Esophagus squamous epithelium (tissue), 5 donors: ENCODE measurements at regions not wholly inside any gene's neighbourhood (a gene's known extent, or its start where the extent isn't known, plus 50 kb on each side); places are given as distances from the start of the nearest gene placed in this dataset.

ENCODE experiments used
- DNase-seq: peaks from one replicate; lab custom pipeline; 2025; lab: John Stamatoyannopoulos, UW
- H3K27ac ChIP-seq, 4 donors: fragments of 200-600 bp; sonication (generic); one replicate each; pipeline ENCODE4 v1.5.1; 2016 to 2019; ENCODE audit warnings: mild to moderate bottlenecking in 1 of 4
- H3K27me3 ChIP-seq, 4 donors: fragments of 200-600 bp; sonication (generic); 1 replicate in 3 of 4; 2 replicates in 1 of 4; pipeline versions ENCODE4 v1.5.1 to v1.6.0; 2017 to 2021; ENCODE audit warnings: antibody characterized with exemption in 1 of 4
- H3K36me3 ChIP-seq, 3 donors: fragments of 200-600 bp; sonication (generic); one replicate each; pipeline ENCODE4 v1.5.1; 2016 to 2019
- H3K4me1 ChIP-seq, 3 donors: fragments of 200-600 bp; sonication (generic); one replicate each; pipeline ENCODE4 v1.5.1; 2017 to 2019
- H3K4me3 ChIP-seq, 4 donors: fragments of 200-600 bp; sonication (generic); 1 replicate in 3 of 4; 2 replicates in 1 of 4; pipeline ENCODE4 v1.5.1; 2016 to 2019; ENCODE audit warnings: mild to moderate bottlenecking in 2 of 4, moderate library complexity in 1 of 4
- H3K9me3 ChIP-seq, 3 donors: fragments of 200-600 bp; sonication (generic); one replicate each; pipeline ENCODE4 v1.5.1; 2016 to 2019
- CTCF ChIP-seq, 6 experiments: fragments of 450-650 bp in 4 of 6; fragments of 200-600 bp in 2 of 6; sonication (generic) in 2 of 6; IDR thresholded peaks; one replicate each; pipeline ENCODE4 v1.5.1; 2016 to 2019; ENCODE audit warnings: antibody characterized with exemption in 6 of 6, mild to moderate bottlenecking in 4 of 6, moderate library complexity in 4 of 6
- POLR2A ChIP-seq, 4 donors: fragments of 450-650 bp; IDR thresholded peaks; one replicate each; pipeline ENCODE4 v1.6.1; 2017; ENCODE audit warnings: antibody characterized with exemption in 4 of 4, mild to moderate bottlenecking in 4 of 4, moderate library complexity in 3 of 4
- WGBS, 2 donors: methylation state at CpG; one replicate each; pipeline ENCODE4 v1.1.5; 2018; 5-methylcytosine and 5-hydroxymethylcytosine counted together
- intact Hi-C: fragments of 100-400 bp; cut with DNase I; formaldehyde crosslinking; loops from one replicate; pipeline ENCODE4 v1.15.0; 2022
- donor health status: DM: yes; HTN: yes; CAD: no.

GRCh38 chr11:133787379-133788141 lies 57.8 kb downstream of the SPATA19 start:
- H3K4me3 ChIP-seq = peak overlapping the region in 3 of 4 donors; percentile 12 to 53 (median 30)
- DNase-seq = no peak
- H3K4me1 ChIP-seq = peaks cover 0 to 7% (median 6%) of the 10 kb centered on the region in 3 donors
- 27% methylated on average over 9 to 14 of the region's 47 CpGs for WGBS, 2 donors
- H3K36me3 ChIP-seq = no peaks in the 10 kb centered on the region
- H3K27me3 ChIP-seq = peaks cover 0 to 34% (median 0%) of the 10 kb centered on the region in 4 donors
- TF ChIP-seq POLR2A (IDR thresholded peaks at IDR 0.05) = no peak
- no peak for TF ChIP-seq CTCF (IDR thresholded peaks at IDR 0.05)
- intact Hi-C loops = no loop called here
- no peaks in the 10 kb centered on the region for H3K9me3 ChIP-seq
- no peak overlapping the region for H3K27ac ChIP-seq

GRCh38 chr11:133785795-133786340 lies 59.4 kb downstream of the SPATA19 start:
- Histone ChIP-seq H3K36me3 (no peaks in the 10 kb centered on the region), H3K9me3 (no peaks in the 10 kb centered on the region), H3K4me1 (peaks cover 0 to 7% (median 6%) of the 10 kb centered on the region in 3 donors), H3K27me3 (peaks cover 0 to 31% (median 0%) of the 10 kb centered on the region in 4 donors), H3K4me3 (no peak overlapping the region), H3K27ac (no peak overlapping the region)
- DNase-seq = no peak
- TF ChIP-seq CTCF (IDR thresholded peaks at IDR 0.05) = no peak
- TF ChIP-seq POLR2A (IDR thresholded peaks at IDR 0.05) = no peak
- WGBS, 2 donors = 65 to 70% methylated on average over 9 to 10 of the region's 10 CpGs
- intact Hi-C loops = no loop called here

GRCh38 chr11:133784359-133784758 lies 61.0 kb downstream of the SPATA19 start:
- H3K4me1 ChIP-seq = peaks cover 0 to 7% (median 6%) of the 10 kb centered on the region in 3 donors
- H3K27me3 ChIP-seq = peaks cover 0 to 24% (median 0%) of the 10 kb centered on the region in 4 donors
- H3K9me3 ChIP-seq = no peaks in the 10 kb centered on the region
- H3K27ac ChIP-seq = no peak overlapping the region
- intact Hi-C loops = no loop called here
- TF ChIP-seq CTCF (IDR thresholded peaks at IDR 0.05) = no peak
- TF ChIP-seq POLR2A (IDR thresholded peaks at IDR 0.05) = no peak
- DNase-seq = no peak
- no peak overlapping the region for H3K4me3 ChIP-seq
- WGBS, 2 donors = 70 to 79% methylated on average over 6 of the region's 6 CpGs
- H3K36me3 ChIP-seq = no peaks in the 10 kb centered on the region

- peaks cover 0 to under 1% (median 0%) of the 10 kb centered on the region in 3 donors for H3K4me1 ChIP-seq
- no peaks in the 10 kb centered on the region for H3K9me3 ChIP-seq
- H3K36me3 ChIP-seq = no peaks in the 10 kb centered on the region
- H3K27ac ChIP-seq = no peak overlapping the region
- H3K4me3 ChIP-seq = no peak overlapping the region
- intact Hi-C loops = no loop called here
- DNase-seq = no peak
- WGBS, 2 donors = 80 to 91% methylated on average over 1 to 22 of the region's 37 CpGs
- no peak for TF ChIP-seq CTCF (IDR thresholded peaks at IDR 0.05)
- no peak for TF ChIP-seq POLR2A (IDR thresholded peaks at IDR 0.05)
- H3K27me3 ChIP-seq = peaks cover 0 to 9% (median 0%) of the 10 kb centered on the region in 4 donors
Observed at GRCh38 chr11:133782116-133782725, 63.1 kb downstream of the SPATA19 start.

- Histone ChIP-seq H3K27me3 (peaks cover 0 to 3% (median 0%) of the 10 kb centered on the region in 4 donors), H3K4me3 (no peak overlapping the region), H3K36me3 (no peaks in the 10 kb centered on the region), H3K4me1 (no peaks in the 10 kb centered on the region), H3K9me3 (no peaks in the 10 kb centered on the region), H3K27ac (no peak overlapping the region)
- 44 to 54% methylated on average over 11 to 18 of the region's 18 CpGs for WGBS, 2 donors
- DNase-seq = no peak
- intact Hi-C loops = no loop called here
- TF ChIP-seq CTCF (IDR thresholded peaks at IDR 0.05) (no peak), POLR2A (IDR thresholded peaks at IDR 0.05) (no peak)
Observed at GRCh38 chr11:133778161-133778560, 67.2 kb downstream of the SPATA19 start.
